ENCODE measurements at regions not wholly inside any gene's neighbourhood (a gene's known extent, or its start where the extent isn't known, plus 50 kb on each side); places are given as distances from the start of the nearest gene placed in this dataset.

DNA sequence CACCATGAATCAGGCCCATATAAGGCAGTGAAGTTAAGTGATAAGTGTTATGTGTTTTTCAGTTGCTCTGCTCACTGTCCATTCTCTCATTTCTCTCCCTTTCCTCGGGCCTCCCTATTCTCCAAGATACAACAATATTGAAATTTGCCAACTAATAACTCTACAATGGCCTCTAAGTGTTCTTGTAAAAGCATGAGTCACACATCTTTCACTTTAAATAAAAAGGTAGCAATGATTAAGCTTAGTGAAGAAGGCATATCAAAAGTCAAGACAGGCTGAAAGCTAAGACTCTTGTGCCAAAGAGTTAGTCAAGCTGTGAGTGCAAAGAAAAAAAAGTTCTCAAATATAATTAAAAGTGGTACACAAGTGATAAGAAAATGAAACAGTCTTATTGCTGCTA, 675.4 kb downstream of the OTOL1 start:
- peak; percentile 9 for DNase-seq (ENCODE audit: low read depth)
- TF ChIP-seq, protein P1, sequence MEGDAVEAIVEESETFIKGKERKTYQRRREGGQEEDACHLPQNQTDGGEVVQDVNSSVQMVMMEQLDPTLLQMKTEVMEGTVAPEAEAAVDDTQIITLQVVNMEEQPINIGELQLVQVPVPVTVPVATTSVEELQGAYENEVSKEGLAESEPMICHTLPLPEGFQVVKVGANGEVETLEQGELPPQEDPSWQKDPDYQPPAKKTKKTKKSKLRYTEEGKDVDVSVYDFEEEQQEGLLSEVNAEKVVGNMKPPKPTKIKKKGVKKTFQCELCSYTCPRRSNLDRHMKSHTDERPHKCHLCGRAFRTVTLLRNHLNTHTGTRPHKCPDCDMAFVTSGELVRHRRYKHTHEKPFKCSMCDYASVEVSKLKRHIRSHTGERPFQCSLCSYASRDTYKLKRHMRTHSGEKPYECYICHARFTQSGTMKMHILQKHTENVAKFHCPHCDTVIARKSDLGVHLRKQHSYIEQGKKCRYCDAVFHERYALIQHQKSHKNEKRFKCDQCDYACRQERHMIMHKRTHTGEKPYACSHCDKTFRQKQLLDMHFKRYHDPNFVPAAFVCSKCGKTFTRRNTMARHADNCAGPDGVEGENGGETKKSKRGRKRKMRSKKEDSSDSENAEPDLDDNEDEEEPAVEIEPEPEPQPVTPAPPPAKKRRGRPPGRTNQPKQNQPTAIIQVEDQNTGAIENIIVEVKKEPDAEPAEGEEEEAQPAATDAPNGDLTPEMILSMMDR (conservative IDR thresholded peaks at IDR 0.05; ENCODE audit: low read depth, low read length) = no peak
- no peak overlapping the region for H3K4me3 ChIP-seq (ENCODE audit: low read length)

DNA sequence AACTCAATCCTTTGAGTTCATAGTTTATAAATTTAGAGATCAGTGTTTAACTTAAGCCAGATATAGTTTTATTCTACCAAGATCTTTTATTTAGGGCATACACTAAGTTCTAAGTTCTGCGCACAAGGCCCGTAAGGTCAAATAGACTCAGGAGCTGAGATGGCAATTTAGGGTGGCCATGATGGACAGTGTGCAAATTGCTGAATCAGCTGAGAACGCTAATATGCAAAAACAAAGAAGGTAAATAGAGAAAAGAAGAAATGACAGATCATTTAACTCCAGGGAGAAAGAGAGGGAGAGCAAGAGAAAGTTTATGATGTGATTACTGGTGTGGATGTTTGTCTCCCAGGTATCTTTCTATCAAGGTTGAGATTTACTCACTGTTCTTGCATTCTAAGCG, 678.5 kb downstream of the OTOL1 start:
- TF ChIP-seq, protein P1 (conservative IDR thresholded peaks at IDR 0.05; ENCODE audit: low read depth, low read length) = no peak
- DNase-seq (ENCODE audit: low read depth) = no peak
- H3K4me3 ChIP-seq (ENCODE audit: low read length) = no peak overlapping the region

DNA sequence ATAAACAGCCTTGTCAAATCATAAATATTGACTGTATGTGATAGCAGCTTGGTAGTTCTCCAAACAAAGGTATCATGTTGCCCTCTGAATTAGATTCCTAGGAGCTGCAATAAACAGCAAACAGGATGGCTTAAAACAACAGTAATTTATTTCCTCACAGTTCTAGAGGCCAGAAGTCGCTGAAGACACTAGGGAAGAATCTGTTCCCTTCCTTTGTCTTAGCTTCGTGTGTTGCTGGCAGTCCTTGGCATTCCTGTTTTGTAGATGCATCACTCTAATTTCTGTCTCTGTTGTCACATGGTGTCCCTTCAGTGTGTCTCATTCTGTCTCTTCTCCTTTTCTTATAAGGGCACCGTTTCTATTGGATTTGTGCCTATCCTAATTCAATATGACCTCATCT, 679.3 kb downstream of the OTOL1 start:
- no peak overlapping the region for H3K4me3 ChIP-seq (ENCODE audit: low read length)
- TF ChIP-seq, protein P1 (conservative IDR thresholded peaks at IDR 0.05; ENCODE audit: low read depth, low read length) = no peak
- DNase-seq (ENCODE audit: low read depth) = no peak

DNA sequence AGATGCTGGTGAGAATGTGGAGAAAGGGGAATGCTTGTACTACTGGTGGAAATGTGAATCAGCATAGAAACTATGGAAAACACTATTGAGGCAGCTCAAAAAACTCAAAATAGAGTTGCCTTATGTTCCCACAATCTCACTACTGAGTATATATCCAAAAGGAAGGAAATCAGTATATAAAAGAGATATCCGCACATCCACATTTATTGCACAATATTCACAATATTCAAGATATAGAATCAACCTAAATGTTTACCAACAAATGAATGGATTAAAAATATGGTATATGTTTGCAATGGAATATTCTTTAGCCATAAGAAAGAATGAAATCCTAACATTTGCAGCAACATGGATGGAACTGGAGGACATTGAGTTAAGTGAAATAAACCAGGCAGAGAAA, 686.8 kb downstream of the OTOL1 start:
- no peak for DNase-seq (ENCODE audit: low read depth)
- TF ChIP-seq, protein P1 (conservative IDR thresholded peaks at IDR 0.05; ENCODE audit: low read depth, low read length) = no peak
- no peak overlapping the region for H3K4me3 ChIP-seq (ENCODE audit: low read length)

DNA sequence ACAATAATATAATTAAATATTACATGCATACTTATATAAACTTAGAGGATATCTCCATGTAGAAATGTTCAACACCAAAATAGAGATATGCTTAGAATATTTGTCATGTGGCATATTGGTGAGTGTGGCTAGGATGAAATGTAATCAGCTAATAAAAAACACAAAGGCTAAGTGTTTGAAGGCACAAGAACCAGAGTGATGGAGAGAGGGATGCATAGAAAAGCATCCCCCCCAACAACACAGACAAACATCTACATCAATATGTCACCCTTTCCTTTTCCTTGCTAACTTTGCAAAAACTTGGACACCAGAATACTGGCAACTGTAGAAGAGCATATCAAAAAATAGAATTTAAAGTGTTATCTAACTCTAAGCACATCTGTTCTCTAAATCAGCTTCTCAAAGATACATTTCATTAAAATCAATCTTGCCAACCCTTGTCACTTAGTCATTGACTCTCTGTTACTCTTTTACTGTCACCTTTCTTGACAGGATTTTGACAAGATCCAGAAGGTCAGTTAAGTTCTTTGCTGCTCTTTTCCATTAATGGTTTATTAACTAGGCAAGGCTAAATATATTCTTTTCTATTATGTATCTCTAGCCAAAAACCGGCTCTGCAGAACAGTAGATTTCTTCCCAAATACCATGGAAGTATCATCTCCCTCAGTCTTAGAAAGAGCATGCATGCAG, 695.9 kb downstream of the OTOL1 start:
- TF ChIP-seq, protein P1 (conservative IDR thresholded peaks at IDR 0.05; ENCODE audit: low read depth, low read length) = no peak
- DNase-seq (ENCODE audit: low read depth) = no peak
- H3K4me3 ChIP-seq (ENCODE audit: low read length) = no peak overlapping the region

DNA sequence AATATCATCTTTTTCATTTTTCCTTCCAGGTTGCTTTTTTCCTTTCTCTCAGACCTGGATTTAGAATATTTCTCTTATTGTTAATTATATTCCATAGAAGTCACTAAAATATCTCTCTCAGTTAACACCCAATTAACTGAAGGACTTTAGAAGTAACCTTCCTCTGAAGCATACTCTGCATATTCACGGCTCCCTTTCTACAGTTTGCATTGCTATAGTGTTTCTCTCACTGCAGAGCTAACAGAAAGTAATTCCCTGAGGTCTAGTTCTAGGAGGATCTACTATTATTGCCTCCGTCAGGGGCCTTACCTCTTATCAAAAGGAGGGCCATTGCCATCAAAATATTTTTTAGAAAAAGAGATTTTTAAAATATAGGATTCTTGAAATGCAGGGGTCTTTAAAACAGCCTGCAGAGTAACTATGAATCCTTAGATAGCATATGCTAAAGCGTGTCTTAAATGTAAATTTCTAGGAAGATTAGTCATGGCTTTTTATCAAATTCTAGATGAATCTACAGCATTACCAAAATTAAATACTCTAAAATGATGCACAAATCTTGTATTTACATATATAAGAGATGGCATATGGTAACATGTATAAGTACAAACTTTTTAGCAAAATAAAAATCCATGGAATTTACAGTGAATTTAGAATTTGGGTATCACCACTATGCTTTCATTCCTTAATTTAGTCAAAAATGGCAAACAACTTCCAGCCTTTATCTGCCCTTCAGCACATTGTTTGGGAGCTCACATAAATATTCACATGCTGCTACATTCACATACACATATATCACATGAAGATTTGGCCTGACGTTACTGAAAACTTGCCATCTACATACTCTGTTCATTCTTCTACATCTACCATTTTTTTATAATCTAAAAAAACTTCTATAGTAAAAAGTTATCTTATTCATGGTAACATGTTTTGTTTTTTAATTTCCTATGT, 696.8 kb downstream of the OTOL1 start:
- no peak overlapping the region for H3K4me3 ChIP-seq (ENCODE audit: low read length)
- no peak for DNase-seq (ENCODE audit: low read depth)
- TF ChIP-seq, protein P1 (conservative IDR thresholded peaks at IDR 0.05; ENCODE audit: low read depth, low read length) = no peak
